Hematopoietic multipotent progenitor cell treated with erythropoietin and hydrocortisone succinate and interleukin-3 and kit ligand, for 6 days (in vitro differentiated cells): ENCODE measurements at regions not wholly inside any gene's neighbourhood (a gene's known extent, or its start where the extent isn't known, plus 50 kb on each side); places are given as distances from the start of the nearest gene placed in this dataset.

ENCODE experiments used
- DNase-seq: peaks from one replicate; pipeline ENCODE4 v3.0.0-alpha.2; 2015

DNA sequence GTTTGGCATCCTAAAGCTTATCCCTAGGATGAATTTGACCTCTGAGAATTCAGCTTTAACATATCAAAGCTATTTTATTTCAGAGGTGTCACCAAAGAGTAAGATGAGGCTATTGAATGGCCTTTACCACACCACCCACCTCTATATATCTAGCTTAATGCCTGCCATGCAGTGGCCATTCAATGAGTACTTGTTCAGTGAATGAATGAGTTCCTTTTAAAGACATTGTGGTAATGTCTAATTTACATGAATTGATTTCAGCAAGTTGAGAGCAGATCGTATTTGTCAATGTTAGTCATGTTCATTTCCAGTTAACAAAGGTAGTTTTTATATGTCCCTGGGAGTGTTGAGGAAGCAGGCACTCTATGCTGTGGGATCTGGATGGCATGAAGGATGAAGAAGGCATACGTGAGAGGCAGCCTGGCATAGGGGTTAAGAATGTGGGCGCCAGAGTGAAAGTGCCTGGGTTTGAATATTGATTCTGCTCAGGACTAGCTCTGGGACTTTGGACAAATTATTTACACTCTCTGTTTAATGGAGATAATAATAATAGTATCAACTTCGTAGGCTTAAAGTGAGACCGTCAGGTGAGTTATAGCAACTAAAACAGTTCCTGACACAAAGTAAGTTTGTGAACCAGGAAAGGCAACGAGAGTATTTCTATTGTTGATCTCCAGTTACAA is 434.1 kb upstream of the CHST9 start:
- DNase-seq = no peak

DNA sequence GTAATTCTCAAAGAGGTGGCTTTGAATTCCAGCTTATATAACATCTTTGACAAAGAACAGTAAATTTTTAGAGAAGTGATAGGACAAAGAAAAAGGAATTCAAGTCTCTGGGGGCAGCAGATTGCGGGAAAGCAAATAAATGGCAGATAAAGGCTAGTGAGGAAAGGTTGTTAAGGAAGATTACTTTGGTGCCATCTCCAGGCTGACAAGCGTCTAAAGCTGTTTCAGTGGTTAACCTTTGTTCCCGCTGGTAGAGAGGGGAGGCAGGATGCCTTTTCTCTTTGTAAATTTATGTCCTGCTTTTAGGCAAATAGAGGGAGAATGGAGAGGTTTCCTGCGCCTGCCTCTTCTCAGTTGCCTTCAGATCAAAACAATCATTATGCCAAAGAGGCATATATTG is 431.2 kb upstream of the CHST9 start:
- no peak for DNase-seq

GRCh38 chr18:27614951-27615844 is 430.1 kb upstream of the CHST9 start:
- DNase-seq = no peak

- no peak for DNase-seq
Measured at GRCh38 chr18:27609221-27609620, 424.1 kb upstream of the CHST9 start.

- peak; percentile 23 for DNase-seq
Measured at GRCh38 chr18:27608742-27609141, 423.6 kb upstream of the CHST9 start.

GRCh38 chr18:27608174-27608573 is 423.1 kb upstream of the CHST9 start:
- DNase-seq = no peak

DNA sequence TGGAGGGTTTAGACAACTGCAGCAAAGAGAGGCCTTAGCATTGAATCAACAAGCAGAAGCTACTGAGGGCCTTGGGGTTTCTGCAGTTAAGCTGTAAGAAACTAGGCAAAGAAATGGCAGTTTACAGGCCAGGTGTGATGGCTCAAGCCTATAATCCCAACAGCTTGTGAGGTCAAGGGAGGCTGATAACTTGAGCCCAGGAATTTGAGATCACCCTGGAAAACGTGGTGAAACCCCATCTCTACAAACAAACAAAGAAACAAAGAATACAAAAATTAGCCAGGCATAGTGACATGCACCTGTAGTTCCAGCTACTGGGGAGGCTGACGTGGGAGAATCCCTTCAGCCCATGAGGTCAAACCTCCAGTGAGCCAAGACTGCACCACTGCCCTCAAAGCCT is 421.6 kb upstream of the CHST9 start:
- no peak for DNase-seq

DNA sequence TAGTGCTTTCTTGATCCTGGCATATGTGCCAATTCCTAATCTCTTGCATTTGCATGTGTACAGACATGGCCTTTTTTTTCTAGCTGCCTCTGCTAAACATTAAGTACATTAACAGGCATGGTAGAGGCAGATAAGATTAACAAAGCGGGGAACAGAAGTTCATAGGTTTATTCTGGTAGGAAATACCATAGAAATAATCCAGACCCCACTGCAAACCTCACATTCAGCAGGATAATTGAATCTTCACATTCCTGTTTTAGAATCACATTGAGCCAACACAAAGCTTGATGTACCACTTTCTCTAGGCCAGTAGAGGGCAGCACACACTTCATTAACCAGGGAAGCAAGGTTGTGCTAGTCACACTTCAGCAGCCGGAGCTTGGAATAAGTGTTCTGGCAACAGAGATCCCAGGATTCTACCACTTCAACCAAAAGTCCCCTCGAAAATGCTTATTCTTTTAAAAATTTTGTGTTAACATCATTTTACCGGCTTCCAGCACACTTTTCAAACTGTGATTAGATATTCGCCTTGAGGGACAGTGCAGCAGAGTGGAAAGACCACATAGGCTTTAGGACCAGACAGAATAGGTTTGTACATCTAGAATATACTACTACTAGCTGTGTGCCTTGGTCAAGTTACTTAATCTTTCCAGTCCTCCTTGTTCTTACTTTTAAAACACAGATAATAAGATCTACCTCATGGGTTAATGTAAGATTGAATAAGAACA is 420.2 kb upstream of the CHST9 start:
- DNase-seq = peak; percentile 76

DNA sequence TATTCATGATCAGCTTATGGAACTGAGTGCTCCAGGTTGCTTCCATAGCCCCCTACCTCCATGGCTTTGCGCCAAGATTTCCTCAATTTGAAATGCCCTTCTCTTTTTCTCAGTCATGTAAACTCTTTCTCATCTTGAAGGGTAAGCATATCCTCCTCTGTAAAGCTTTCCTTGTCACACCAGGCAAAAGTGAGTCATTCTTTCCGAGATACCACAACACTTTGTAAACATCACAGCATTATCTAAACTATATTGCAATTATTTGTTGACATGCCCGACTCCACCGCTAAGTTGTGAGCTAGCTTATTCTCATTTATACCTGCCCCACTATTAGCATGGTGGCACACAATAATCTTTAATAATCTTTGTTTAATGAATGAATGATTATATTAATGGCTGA is 419.5 kb upstream of the CHST9 start:
- DNase-seq = no peak

GRCh38 chr18:27602092-27602491 is 417.0 kb upstream of the CHST9 start:
- no peak for DNase-seq

DNA sequence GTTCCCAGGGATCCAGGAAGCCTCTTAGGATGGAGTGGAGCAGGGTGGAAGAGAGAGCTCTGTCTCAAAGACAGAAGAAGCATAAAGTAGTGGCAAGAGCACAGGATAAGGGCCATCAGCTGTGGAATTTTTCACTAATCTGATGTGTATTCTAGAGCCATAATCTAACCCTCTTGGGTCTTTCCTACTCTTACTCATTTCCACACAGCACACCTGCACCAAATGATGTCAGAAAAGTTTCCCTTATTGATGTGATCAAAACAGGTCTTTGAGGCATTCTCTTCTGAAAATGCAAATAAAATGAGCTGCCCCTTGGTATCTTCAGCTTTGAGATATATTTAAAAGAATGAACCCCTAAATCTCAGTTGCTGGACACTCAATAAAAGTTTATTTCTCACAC is 415.1 kb upstream of the CHST9 start:
- DNase-seq = no peak

- peak; percentile 73 for DNase-seq
Measured at GRCh38 chr18:27599202-27599829, 414.2 kb upstream of the CHST9 start.

GRCh38 chr18:27595113-27595838 is 410.2 kb upstream of the CHST9 start:
- no peak for DNase-seq

DNA sequence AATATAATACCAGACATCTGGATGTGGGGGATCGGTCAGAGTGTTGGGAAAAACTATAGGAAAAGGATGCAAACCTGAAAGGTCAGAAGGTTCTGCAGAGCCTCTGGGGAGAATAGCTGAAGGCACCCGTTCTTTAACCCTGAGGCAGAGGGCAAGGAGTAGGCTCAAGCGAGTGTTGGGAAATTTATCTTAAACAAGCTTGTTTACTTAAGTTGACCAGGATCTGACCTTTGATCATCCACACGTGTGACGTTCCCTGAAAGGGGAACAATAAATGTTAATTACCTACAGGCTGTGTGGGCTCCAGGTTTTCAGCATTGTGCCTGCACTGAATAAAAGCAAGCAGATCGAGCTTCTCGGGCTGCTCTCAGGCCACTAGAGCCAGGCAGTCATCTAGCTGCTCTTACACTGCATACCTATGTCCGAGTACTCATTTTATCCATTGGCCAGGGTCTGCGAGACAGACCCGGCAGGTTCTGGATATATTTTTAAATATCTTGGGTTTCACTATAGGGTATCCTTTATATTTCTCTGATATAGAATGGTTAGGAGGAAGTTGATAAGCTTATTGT is 400.6 kb upstream of the CHST9 start:
- DNase-seq = no peak

GRCh38 chr18:27583466-27583865 is 398.4 kb upstream of the CHST9 start:
- DNase-seq = no peak

DNA sequence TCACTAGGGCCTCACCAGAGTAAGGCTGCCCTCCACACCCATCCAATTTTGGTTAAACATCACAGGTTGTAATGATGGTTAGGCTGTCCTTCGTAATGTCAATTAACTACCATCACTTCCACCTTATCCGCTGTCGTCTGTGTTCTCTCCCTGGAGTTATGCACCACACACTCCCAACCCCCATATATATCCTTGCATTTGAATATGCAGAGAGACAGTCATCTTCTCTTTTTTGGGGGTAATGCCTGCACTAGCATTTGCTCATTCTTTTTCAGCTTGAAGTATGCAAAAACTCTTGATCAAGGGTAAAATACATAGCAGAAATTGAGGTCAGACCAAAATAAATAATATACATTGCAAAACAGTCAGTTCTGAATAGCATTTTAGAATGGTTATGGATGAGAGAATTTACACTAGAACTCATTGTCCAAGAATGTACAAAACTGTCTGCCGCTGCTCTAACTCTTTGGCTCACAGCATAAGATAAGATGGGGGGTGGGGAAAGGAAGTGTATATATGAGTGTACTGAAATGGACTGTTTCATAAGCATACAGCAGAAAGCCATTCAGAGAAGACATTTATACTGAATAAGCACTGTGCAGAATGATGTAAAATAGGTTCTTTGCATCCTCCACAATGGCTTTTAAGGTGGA is 397.8 kb upstream of the CHST9 start:
- DNase-seq = no peak

DNA sequence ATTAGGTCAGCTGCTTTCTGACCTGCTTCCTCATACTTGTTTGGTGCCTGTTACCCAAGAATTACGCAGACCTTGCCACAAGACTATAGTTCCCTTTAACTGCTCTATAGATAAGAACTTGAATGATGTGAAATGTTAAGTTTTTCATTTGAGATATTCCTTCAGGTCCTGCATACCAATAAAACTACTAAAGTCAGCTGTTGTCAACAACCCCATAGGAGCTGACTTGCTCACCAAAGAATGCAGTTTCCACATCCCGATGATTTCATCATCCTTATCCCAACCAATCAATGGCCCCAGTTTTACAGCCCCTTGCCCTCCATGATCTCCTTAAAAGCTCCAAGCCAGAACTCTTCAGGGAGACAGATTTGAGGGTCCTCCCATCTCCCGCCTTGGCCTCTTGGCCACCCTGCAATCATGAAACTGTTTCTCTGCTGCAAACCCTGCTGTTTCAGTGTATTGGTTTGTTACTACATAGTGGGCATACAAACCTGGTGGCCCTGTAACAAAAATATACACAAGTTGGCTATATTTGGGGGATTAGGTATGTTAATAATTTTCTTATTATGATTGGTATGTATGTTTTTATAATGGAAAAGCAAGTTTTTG is 396.3 kb upstream of the CHST9 start:
- no peak for DNase-seq

DNA sequence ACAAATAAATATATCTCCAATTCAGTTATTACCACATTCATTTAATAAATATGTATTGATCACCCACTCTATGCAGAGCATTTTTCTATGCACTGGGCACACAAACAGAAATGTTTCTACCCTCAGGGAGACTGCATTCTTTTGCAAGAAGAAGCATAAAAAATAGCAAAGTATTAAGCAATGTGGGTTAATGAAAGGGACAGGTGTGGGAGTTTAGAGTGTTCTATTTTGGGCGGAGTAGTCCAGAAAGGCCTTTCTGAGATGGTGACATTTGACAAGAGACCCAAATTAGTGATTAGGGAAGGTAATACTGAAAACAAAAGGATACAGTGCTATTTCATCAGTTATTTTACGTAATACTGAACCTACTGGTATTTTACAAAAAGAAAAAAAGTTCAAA is 394.3 kb upstream of the CHST9 start:
- no peak for DNase-seq

DNA sequence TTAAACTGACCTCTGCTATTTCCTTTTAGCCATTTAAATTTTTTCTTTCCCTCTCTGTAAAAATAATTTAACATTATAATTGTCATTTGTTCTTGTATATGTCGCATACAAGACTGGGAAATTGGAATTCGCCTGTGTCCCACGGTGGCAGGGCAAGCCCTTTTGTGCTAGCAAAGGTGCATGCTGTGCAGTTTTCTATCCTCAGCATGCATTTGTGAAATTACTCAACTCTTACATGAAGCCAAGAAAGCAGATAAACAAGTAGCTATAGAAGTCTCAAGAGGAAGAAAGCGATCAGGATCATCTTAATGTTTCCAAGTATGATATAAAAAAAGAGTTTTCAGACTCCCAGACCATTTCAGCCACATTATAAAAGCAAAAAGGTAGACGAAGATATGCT is 392.6 kb upstream of the CHST9 start:
- no peak for DNase-seq

GRCh38 chr18:27577265-27577664 is 392.2 kb upstream of the CHST9 start:
- DNase-seq = no peak

DNA sequence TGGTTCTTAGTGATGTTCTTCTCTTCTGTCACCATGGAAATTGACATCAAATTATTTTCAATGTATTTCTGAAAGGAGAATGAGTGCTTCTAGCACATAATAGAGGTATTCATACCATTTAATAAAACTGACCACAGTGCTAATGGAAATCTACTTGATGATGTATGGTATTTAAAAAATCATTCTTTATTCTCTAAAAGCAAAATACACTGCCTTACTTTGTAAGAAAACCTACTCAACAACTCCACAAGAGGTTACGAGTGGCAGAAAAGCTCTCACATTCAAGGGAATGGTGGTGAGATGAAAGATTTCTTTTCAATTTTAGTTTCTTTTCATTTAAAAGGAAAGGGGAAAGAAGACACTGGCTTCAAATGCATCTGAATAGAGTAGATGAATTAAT is 382.3 kb upstream of the CHST9 start:
- DNase-seq = no peak
